ENCODE measurements at regions not wholly inside any gene's neighbourhood (a gene's known extent, or its start where the extent isn't known, plus 50 kb on each side); places are given as distances from the start of the nearest gene placed in this dataset.

GRCh38 chr17:70615831-70616230 is 446.5 kb downstream of the KCNJ2 start:
- H3K4me3 ChIP-seq (ENCODE audit: low read depth in 1 of 3, low read length in 3 of 3): no peak overlapping the region
- 80 to 82% (median 80%) methylated on average over 2 of the region's 2 CpGs for WGBS, 3 donors
- H3K4me1 ChIP-seq (ENCODE audit: control insufficient read depth in 3 of 3, insufficient read depth in 2 of 3, low read depth in 1 of 3, low read length in 2 of 3): no peaks in the 10 kb centered on the region
- H3K36me3 ChIP-seq (ENCODE audit: control insufficient read depth in 3 of 3, insufficient read depth in 2 of 3, low read depth in 1 of 3, low read length in 3 of 3): no peaks in the 10 kb centered on the region
- no peaks in the 10 kb centered on the region for H3K27me3 ChIP-seq (ENCODE audit: control insufficient read depth in 3 of 3, insufficient read depth in 3 of 3, low read length in 3 of 3)
- no peak overlapping the region for H3K27ac ChIP-seq (ENCODE audit: low read depth in 1 of 3, low read length in 2 of 3)
- H3K9me3 ChIP-seq (ENCODE audit: control insufficient read depth in 2 of 2, insufficient read depth in 1 of 2, low read depth in 1 of 2, low read length in 1 of 2): no peaks in the 10 kb centered on the region
- FAIRE-seq (no peak), DNase-seq (no peak)

DNA sequence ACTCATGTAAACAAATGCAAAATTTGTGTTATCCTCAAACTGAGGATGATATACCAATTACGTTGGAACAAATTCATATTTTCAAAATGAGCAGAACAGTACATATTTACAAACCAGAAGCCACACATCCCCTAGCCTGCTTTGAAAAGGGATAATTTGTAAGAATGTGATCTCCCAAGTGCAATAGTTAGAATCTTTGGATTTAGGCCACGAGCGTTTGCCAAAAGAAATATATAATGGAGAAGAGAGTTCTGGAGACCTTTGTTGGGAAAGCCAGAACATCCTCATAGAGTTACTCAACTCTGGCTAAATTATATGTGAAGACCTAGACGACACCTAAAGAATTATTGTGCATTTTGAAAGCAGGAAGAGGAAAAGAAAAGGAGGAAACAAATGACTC is 449.3 kb downstream of the KCNJ2 start:
- H3K9me3 ChIP-seq (ENCODE audit: control insufficient read depth in 2 of 2, insufficient read depth in 1 of 2, low read depth in 1 of 2, low read length in 1 of 2): no peaks in the 10 kb centered on the region
- 81 to 88% (median 87%) methylated on average over 4 of the region's 4 CpGs for WGBS, 3 donors
- no peak for DNase-seq
- H3K36me3 ChIP-seq (ENCODE audit: control insufficient read depth in 3 of 3, insufficient read depth in 2 of 3, low read depth in 1 of 3, low read length in 3 of 3): no peaks in the 10 kb centered on the region
- no peak overlapping the region for H3K27ac ChIP-seq (ENCODE audit: low read depth in 1 of 3, low read length in 2 of 3)
- H3K4me3 ChIP-seq (ENCODE audit: low read depth in 1 of 3, low read length in 3 of 3): no peak overlapping the region
- no peaks in the 10 kb centered on the region for H3K4me1 ChIP-seq (ENCODE audit: control insufficient read depth in 3 of 3, insufficient read depth in 2 of 3, low read depth in 1 of 3, low read length in 2 of 3)
- no peak for FAIRE-seq
- H3K27me3 ChIP-seq (ENCODE audit: control insufficient read depth in 3 of 3, insufficient read depth in 3 of 3, low read length in 3 of 3): no peaks in the 10 kb centered on the region

DNA sequence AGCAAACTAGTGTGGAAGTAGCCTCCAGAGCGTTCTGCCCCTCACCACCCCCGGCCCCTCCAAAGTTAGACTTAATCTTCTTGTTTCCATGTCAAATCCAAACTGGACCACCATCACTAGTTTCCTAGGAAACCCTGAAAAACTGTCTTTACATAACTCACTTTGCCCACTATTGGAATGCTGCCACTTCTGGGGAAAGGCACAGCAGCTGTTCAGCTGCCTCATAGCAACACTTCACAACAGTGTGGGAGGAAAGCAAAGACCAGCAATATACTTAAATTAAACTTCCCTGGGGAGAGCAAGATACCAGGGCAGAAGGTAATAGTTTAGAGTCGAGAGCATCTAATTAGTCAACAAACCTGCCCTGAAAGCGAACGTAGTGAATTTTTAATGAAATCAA is 452.2 kb downstream of the KCNJ2 start:
- FAIRE-seq: no peak
- H3K4me1 ChIP-seq (ENCODE audit: control insufficient read depth in 3 of 3, insufficient read depth in 2 of 3, low read depth in 1 of 3, low read length in 2 of 3): no peaks in the 10 kb centered on the region
- DNase-seq: no peak
- WGBS, 3 donors: 67 to 82% (median 79%) methylated on average over 5 of the region's 5 CpGs
- no peak overlapping the region for H3K4me3 ChIP-seq (ENCODE audit: low read depth in 1 of 3, low read length in 3 of 3)
- H3K9me3 ChIP-seq (ENCODE audit: control insufficient read depth in 2 of 2, insufficient read depth in 1 of 2, low read depth in 1 of 2, low read length in 1 of 2): no peaks in the 10 kb centered on the region
- no peak overlapping the region for H3K27ac ChIP-seq (ENCODE audit: low read depth in 1 of 3, low read length in 2 of 3)
- no peaks in the 10 kb centered on the region for H3K27me3 ChIP-seq (ENCODE audit: control insufficient read depth in 3 of 3, insufficient read depth in 3 of 3, low read length in 3 of 3)
- H3K36me3 ChIP-seq (ENCODE audit: control insufficient read depth in 3 of 3, insufficient read depth in 2 of 3, low read depth in 1 of 3, low read length in 3 of 3): no peaks in the 10 kb centered on the region

DNA sequence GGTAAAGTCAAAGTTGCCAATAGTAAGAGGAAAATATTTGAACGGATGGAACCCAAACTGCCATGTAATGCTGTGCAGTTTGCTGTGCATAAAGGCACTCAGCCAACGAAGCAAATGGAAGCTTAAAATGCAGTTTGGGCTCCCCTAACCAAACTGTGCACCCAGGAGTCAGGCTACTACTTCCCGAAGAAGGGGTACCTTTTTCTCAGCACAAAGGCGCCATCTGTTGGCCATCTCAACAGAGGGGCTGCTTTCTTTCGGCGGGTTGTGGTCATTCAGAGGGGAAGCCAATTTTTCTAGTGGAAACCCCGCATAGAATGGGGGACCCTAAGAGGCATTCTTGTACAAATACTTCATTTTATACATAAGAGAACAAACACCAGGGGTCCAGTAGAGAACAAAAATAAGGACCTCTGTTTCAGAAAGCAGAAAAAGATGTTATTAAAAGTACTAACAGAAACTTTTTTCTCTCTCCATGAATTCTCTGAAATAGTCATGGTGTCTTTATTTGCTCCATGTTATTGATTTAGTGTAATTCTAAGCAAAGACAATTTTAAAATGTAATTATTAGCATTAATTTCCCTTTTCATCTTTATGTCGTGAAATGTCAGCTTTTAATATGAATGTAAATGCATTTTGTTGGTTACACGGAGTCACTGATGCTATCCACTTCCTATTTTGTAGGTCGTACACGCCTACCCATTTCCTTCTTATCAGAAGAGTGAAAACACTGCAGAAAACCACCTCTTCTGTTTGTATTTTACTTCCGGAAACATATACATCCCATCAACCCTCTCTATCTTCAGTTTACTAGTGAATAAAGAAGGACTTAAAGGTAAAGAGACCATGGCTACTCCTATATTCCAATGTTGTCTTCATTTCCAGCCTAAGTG is 453.3 kb downstream of the KCNJ2 start:
- H3K9me3 ChIP-seq (ENCODE audit: control insufficient read depth in 2 of 2, insufficient read depth in 1 of 2, low read depth in 1 of 2, low read length in 1 of 2): no peaks in the 10 kb centered on the region
- H3K27me3 ChIP-seq (ENCODE audit: control insufficient read depth in 3 of 3, insufficient read depth in 3 of 3, low read length in 3 of 3): no peaks in the 10 kb centered on the region
- H3K36me3 ChIP-seq (ENCODE audit: control insufficient read depth in 3 of 3, insufficient read depth in 2 of 3, low read depth in 1 of 3, low read length in 3 of 3): no peaks in the 10 kb centered on the region
- DNase-seq: peak in 1 of 2 donors; percentile 13
- FAIRE-seq: no peak
- WGBS, 3 donors: 28 to 53% (median 35%) methylated on average over 12 of the region's 12 CpGs
- no peak overlapping the region for H3K4me3 ChIP-seq (ENCODE audit: low read depth in 1 of 3, low read length in 3 of 3)
- H3K27ac ChIP-seq (ENCODE audit: low read depth in 1 of 3, low read length in 2 of 3): no peak overlapping the region
- H3K4me1 ChIP-seq (ENCODE audit: control insufficient read depth in 3 of 3, insufficient read depth in 2 of 3, low read depth in 1 of 3, low read length in 2 of 3): no peaks in the 10 kb centered on the region

DNA sequence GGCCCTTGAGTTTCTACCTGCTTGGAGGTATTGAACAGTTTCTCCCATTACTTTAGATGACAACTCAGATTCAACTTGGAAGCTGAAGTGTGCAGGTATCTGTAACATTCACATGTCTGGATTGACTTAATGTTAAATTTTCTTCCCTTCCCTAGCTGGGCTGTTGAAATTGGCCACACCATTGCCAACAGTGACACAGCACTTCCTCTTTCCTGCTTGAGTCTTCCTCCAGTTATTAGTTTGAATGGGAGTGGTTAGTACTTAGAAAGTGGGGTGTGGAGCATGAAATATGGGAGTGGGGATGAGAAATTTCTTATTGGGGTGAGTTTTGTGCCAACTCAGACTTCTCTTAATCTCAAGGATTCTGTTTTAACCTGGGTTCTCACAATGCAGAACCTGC is 454.9 kb downstream of the KCNJ2 start:
- H3K9me3 ChIP-seq (ENCODE audit: control insufficient read depth in 2 of 2, insufficient read depth in 1 of 2, low read depth in 1 of 2, low read length in 1 of 2): no peaks in the 10 kb centered on the region
- no peak overlapping the region for H3K27ac ChIP-seq (ENCODE audit: low read depth in 1 of 3, low read length in 2 of 3)
- H3K27me3 ChIP-seq (ENCODE audit: control insufficient read depth in 3 of 3, insufficient read depth in 3 of 3, low read length in 3 of 3): no peaks in the 10 kb centered on the region
- H3K4me1 ChIP-seq (ENCODE audit: control insufficient read depth in 3 of 3, insufficient read depth in 2 of 3, low read depth in 1 of 3, low read length in 2 of 3): no peaks in the 10 kb centered on the region
- no peaks in the 10 kb centered on the region for H3K36me3 ChIP-seq (ENCODE audit: control insufficient read depth in 3 of 3, insufficient read depth in 2 of 3, low read depth in 1 of 3, low read length in 3 of 3)
- no peak for FAIRE-seq
- H3K4me3 ChIP-seq (ENCODE audit: low read depth in 1 of 3, low read length in 3 of 3): no peak overlapping the region
- DNase-seq: no peak

DNA sequence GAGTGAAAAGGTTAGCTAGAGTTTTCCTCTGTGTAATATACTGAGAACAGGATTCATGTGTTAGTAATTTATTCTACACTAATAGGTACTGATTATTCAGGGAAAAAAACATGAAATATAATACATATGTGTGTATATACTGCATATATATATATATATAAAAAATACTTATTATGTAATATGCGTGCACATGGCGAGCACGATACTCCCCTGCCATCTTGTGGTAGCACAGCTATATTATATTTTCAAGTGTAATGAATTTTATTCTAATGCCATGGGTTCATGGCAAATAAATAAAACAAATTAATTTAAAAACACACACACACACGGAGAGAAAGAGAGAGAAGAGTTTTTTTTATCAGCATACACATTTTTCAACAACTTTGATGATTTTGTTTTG is 460.6 kb downstream of the KCNJ2 start:
- Histone ChIP-seq H3K4me3 (ENCODE audit: low read depth in 1 of 3, low read length in 3 of 3) (no peak overlapping the region), H3K36me3 (ENCODE audit: control insufficient read depth in 3 of 3, insufficient read depth in 2 of 3, low read depth in 1 of 3, low read length in 3 of 3) (no peaks in the 10 kb centered on the region), H3K9me3 (ENCODE audit: control insufficient read depth in 2 of 2, insufficient read depth in 1 of 2, low read depth in 1 of 2, low read length in 1 of 2) (no peaks in the 10 kb centered on the region), H3K27ac (ENCODE audit: low read depth in 1 of 3, low read length in 2 of 3) (no peak overlapping the region), H3K4me1 (ENCODE audit: control insufficient read depth in 3 of 3, insufficient read depth in 2 of 3, low read depth in 1 of 3, low read length in 2 of 3) (no peaks in the 10 kb centered on the region), H3K27me3 (ENCODE audit: control insufficient read depth in 3 of 3, insufficient read depth in 3 of 3, low read length in 3 of 3) (no peaks in the 10 kb centered on the region)
- DNase-seq (no peak), FAIRE-seq (no peak)
- 32 to 56% (median 38%) methylated on average over 4 of the region's 4 CpGs for WGBS, 3 donors

DNA sequence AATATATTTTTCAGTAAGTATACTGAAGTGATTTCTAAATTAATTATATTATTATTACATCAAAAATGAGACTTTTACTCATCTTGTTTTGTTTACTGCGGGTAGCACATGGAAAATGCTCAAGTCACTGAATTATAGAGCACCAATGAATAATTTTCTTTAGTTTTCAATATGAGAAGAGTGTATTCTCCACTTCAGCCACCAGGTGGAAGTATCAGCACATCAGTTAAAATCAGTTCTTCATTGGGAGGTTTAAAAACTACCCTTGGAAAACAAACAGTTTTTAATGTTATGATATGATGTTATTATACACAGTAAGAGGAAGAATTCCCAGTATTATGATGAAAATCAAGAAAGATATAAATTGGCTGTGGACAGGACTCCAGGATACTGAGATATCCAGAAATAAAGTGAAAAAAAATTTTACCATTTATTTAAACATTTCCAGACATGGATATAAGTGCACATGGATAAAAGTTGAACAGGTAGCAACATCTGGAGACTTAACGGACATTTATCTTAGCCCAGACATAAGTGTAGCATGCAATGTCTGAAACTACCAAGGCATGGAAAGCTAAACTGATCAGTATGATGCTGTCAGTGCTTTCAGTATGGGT is 467.3 kb downstream of the KCNJ2 start:
- H3K9me3 ChIP-seq (ENCODE audit: control insufficient read depth in 2 of 2, insufficient read depth in 1 of 2, low read depth in 1 of 2, low read length in 1 of 2): no peaks in the 10 kb centered on the region
- DNase-seq: peak; percentile 36 to 53
- whole genome bisulfite sequencing, 3 donors: 19 to 30% (median 21%) methylated on average over 2 of the region's 2 CpGs
- no peak overlapping the region for H3K27ac ChIP-seq (ENCODE audit: low read depth in 1 of 3, low read length in 2 of 3)
- no peaks in the 10 kb centered on the region for H3K27me3 ChIP-seq (ENCODE audit: control insufficient read depth in 3 of 3, insufficient read depth in 3 of 3, low read length in 3 of 3)
- no peaks in the 10 kb centered on the region for H3K4me1 ChIP-seq (ENCODE audit: control insufficient read depth in 3 of 3, insufficient read depth in 2 of 3, low read depth in 1 of 3, low read length in 2 of 3)
- H3K36me3 ChIP-seq (ENCODE audit: control insufficient read depth in 3 of 3, insufficient read depth in 2 of 3, low read depth in 1 of 3, low read length in 3 of 3): no peaks in the 10 kb centered on the region
- H3K4me3 ChIP-seq (ENCODE audit: low read depth in 1 of 3, low read length in 3 of 3): no peak overlapping the region
- peak; percentile 57 for FAIRE-seq

DNA sequence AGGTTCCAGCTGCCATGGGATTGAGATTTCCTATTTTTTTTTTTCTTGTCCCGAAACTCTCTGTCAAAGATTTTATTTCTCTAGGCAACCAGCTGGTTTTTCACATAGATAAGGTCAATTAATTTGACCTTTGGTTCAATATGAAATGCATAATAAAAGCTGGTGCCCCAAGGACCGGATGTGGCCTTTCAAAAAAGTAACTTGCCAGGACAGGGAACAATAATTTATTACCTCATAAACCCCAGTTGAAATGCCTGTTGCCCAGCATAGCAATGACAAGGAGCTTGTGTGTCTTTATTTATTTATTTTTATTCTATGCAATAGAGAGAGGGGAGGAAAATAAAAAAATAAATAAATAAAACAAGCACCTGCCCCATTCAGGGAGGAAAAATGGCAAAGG is 472.7 kb downstream of the KCNJ2 start:
- WGBS, 3 donors: 38 to 54% (median 54%) methylated on average over 2 of the region's 2 CpGs
- Histone ChIP-seq H3K4me3 (ENCODE audit: low read depth in 1 of 3, low read length in 3 of 3) (no peak overlapping the region), H3K27ac (ENCODE audit: low read depth in 1 of 3, low read length in 2 of 3) (no peak overlapping the region), H3K9me3 (ENCODE audit: control insufficient read depth in 2 of 2, insufficient read depth in 1 of 2, low read depth in 1 of 2, low read length in 1 of 2) (no peaks in the 10 kb centered on the region), H3K36me3 (ENCODE audit: control insufficient read depth in 3 of 3, insufficient read depth in 2 of 3, low read depth in 1 of 3, low read length in 3 of 3) (no peaks in the 10 kb centered on the region), H3K27me3 (ENCODE audit: control insufficient read depth in 3 of 3, insufficient read depth in 3 of 3, low read length in 3 of 3) (no peaks in the 10 kb centered on the region), H3K4me1 (ENCODE audit: control insufficient read depth in 3 of 3, insufficient read depth in 2 of 3, low read depth in 1 of 3, low read length in 2 of 3) (no peaks in the 10 kb centered on the region)
- DNase-seq: no peak
- no peak for FAIRE-seq
